SHP77 (cell line): ENCODE measurements at regions not wholly inside any gene's neighbourhood (a gene's known extent, or its start where the extent isn't known, plus 50 kb on each side); places are given as distances from the start of the nearest gene placed in this dataset.

Source experiments
- DNase-seq, 2 experiments: peaks; one replicate each; lab custom pipeline; 2025; lab: John Stamatoyannopoulos, UW

DNA sequence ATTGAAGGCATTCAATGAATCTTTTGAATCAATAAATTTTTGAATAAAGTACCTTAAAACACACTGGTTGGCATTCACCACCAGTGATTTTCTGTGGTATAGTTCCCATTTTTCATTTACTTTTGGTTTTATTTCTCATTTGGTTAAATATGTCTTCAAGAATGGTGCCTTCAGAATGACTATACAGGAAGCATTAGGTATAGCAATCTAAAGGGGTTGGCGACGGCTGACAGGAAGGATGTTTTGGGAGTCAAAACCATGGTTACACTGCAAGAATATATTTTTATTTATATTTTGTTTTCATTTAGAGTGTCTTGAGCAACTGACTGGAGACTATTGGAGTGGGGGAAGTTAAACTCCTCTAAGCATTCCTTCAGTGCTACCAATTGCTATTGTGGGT, 235.7 kb downstream of the HTR1A start:
- no peak for DNase-seq

DNA sequence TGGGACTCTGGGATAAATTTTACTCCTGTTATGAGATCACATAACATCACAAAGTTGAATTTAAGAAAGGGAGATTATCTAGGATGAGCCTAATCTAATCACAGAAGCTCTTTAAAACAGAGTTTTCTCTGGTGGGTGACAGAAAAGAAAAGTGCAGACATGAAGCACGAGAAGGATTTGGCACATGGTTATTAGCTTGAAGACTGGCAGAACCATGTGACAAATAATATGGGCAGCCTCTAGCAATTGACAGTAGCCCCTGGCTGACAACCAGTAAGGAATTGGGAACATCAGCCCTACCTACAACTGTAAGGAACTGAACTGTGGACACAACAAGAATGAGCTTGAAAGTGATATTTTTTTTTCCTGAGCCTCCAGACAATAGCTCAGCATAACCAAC, 243.1 kb downstream of the HTR1A start:
- DNase-seq, result no peak

DNA sequence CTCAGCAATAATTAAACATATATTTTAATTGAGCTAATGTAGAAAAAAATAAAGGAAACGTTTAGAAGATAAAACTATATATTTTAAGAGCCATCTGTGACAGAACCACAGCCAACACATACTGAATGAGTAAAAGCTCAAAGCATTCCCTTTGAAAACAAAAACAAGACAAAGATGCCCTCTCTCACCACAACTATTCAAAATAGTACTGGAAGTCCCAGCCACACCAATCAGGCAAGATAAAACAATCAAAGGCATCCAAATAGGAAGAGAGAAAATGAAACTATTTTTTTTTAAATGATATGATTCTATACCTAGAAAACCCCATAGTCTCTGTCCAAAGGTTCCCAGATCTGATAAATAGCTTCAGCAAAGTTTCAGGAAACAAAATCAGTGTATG, 262.0 kb downstream of the HTR1A start:
- DNase-seq, result no peak

DNA sequence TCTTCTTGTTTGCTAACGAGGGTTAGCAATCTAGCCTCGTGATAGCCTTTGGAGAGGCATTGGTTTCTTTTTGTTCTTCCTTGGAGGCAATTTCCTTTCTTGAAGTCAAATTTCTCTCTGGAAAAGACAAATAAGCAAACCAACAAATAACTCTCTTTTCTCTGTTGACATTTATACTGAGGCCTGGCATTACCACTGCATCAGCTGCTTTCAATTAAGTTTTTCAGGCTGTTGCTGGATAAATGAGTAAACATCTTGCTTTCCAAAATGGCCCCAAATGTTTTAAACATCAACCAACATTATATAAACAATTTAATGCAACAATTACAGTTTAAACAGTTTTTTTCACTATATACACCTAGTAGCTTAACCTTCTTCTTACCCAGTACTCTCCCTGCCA, 264.4 kb downstream of the HTR1A start:
- no peak for DNase-seq

DNA sequence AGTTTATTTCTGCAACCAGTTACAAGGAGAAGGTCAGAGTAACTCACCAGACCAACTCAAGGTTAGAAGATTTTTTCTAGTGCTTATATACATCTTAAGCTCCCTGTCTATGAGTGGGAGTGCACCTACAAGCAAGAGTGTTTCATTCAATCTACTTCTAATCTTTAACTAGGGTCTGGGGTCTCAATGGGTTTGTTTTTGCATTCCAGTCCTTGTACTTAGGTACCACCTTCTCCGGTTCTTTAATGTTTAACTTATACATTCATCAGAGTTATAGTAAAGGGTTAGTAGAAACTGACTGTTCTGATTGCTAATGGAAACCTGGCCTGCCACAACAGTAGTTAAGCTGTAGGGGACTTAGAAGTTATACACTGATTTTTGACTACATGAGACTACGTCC, 271.7 kb downstream of the HTR1A start:
- DNase-seq, result no peak

DNA sequence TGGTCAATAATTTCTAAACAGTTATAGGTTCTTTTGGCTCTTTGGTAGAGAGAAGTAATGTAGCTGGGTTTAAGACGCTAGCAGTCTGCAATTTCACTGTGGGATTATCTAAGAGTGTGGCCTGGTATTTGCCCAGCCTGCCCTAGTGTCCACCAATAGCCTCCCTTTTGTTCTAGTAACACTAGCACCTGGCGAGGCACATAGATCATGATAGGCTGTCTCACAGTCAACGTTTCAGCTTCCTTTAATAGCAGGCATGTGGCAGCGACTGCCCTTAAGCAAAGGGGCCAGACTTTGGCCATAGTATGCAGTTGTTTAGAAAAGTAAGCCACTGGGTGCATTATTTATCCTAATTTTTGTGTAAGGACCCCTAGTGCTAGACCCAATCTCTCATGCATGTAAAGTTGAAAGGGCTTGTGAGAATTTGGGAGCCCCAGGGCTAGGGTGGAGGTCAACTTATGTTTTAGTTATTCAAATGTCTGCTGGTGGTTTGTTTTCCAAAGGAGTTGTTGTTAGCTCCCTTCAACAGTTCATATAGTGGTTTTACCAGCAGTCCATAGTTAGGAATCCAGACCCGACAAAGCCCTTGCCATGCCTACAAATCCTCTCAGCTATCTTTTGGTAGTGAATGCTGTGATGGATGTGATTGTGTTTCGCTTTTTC, 274.3 kb downstream of the HTR1A start:
- DNase-seq, result no peak

DNA sequence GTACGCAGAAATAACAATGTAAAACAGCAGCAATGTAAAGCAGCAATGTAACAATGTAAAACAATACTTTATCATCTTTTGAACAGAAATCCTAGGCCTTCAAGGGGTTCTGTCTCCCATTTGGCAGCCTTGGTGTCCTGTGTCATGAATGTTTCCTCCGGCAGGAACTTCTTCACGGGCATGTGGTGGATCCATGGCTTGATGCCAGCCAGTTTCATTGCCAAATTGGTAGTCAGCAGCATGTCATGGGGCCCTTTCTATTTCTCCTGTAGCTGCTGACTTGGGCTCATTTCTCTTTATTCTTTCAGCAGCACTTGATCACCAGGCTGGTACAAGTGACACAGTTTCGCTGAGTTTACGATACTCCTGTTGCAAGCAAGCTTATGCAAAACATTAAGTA, 275.3 kb downstream of the HTR1A start:
- no peak for DNase-seq

DNA sequence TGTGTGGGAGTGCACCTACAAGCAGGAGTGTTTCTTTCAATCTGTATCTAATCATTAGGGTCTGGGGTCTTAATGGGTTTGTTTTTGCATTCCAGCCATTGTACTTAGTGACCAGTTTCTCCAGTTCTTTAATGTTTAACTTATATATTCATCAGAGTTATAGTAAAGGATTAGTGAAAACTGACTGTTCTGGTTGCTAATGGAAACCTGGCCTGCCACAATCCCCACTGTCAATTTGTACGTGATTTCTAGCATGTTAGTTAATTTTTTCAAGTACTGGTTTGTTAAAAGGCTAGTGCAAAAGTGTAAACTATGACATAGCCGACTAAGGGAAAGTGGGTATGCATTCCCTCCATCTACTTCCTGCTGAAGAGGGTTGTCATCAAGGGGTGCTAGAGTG, 276.1 kb downstream of the HTR1A start:
- DNase-seq, result no peak

DNA sequence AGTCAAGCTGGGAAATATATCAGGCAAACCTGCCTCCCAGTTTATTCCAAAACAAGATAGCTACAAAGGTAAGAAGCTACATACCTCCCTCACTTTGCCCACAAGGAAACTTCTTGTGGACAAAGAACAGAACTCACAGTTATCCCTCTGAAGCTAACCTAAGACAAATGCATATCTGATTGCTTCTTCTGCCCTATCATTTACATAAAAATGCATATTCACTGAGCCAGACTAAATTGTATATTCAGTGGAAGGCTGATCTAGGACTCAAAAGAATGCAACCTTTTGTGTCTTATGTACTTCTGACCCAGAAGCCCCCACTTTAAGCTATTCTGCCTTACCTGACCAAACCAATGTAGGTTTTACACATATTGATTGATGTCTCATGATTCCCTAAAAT, 276.8 kb downstream of the HTR1A start:
- DNase-seq, result no peak

DNA sequence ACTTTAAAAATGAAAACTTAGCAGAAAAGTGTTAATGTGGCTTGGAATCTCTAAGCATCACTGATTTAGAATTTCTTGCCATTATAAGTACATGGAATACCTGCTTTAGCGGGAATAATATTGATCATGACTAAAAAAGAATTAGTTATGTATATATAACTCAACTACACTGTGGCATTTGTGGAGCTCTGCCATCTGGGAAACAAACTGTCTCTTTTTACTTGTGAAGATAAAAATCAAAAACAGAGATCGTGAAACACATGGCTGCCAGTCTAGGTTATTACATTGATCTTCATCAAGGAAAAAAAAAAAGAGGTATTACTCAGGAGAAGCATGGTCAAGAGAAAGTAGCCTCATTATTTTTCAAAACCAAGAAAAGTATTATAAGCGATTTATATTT, 287.4 kb downstream of the HTR1A start:
- DNase-seq, result no peak

DNA sequence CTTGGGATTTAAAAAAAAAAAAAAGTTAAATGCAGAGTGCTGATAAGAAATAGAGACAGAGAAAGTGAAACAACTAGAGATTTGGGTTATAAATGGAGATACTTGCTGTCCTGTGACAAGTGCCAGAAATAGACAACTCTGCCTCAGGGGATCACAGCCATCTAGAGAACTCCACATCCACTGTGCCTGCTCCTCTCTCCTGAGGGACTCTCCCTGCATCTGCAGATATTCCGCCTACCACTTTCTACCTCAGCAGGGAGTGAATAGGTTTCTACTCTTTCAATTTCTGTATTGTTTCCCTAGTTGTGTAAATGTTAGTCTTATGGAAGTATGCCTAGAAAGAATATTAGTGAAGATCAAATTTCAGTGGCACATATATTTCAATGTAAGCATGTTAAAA, 307.2 kb downstream of the HTR1A start:
- DNase-seq, result no peak

DNA sequence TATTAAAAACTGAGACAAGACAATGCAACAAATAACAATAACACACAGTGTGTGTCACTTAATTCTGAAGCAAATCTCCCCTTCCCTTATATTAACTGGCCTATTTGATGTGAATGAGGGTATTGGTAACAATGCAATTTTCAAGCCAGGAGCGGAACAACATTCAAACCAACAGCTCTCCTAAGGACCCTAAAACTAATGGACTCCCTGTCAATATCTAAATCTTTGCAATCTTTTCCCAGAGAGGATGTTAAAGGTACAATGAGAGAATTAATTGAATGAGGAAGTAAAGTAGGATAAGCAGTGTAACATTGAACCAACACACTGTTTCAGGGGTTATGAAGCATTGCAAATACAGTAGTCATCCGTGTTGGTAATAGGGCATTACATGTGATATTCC, 311.7 kb downstream of the HTR1A start:
- no peak for DNase-seq

DNA sequence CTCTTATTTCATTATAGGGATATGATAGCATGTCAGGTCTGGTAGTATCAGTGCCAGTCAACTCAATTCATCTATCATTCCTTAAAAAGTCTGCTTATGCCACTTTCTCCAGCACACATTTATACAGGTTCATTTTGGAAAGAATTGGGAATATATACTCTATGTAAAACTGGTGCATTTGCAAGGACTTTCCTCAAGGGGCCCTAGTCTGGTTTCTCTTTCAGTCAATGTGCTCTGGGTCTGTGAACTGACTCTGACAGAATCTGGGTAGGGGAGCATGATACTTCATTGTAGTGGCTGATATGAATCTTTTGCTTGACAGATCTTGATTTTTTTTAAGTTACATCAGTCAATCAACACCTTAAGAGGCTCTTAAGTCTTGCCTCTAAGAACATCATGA, 313.9 kb downstream of the HTR1A start:
- DNase-seq, result no peak

DNA sequence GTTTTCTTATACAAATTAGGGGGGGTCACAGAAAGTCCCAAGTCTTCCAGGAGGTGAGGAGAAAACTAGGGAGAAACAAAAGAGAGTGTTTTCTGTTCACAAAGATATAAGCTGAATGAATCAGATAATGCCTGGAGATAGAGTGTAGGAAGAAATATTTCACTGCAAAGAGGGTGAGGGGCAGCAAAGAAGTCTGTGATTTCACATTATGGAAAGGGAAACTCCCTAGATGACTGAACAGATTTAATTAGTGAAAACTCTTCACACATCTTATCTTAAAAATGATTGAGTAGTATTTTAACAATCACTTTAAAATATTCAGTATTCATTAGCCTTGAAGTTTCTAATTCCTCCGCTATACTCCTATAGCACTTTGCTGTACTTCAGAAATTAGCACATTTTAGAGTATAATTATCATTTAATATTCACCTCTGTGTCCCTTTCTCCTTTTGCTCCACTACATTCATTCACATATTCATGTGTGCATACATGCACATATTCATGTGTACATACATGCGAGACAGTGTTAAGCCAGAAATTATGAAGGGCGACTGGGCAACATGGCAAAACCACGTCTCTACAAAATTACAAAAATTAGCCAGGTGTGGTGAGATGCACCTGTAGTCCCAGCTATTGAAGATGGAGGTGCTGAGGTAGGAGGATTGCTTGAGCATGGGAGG, 332.2 kb downstream of the HTR1A start:
- DNase-seq, result no peak

DNA sequence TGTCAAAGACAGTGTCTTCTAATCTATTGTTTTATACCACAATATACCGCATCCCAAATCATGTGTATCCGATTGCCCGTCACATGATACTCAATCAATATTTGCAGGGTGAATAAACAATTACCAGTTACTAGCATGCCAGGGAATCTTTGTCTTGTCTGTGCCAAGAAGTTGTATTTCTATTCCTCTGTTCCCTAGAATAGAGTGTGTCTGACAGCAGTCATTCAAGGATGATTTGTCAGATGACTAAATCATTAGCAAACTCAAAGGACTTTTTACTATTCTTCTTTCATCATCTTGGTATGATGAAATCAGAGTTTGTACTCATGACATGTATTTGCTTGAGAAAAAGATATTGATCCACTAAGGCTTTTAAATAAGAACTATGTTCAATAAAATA, 348.8 kb downstream of the HTR1A start:
- DNase-seq, result no peak

DNA sequence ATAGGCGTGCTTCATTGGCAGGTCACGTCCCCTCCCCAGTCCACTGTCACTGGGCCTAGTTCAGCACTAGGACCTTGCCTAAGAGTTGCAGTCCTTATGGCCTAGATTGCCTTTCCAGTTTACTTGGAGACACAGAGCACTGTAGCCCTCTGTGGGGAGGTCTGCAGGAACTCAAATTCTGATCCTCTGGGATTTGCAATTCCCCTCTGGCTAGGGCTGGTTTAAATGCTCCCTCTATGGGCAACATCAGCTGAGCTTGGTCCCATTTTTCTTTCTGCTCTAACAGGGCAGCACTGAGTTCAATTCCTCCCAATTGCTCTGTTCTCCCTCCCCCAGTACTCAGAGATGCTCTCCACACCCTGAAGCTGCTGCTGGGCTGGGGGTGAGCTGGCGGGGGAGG, 358.2 kb downstream of the HTR1A start:
- DNase-seq, result no peak

DNA sequence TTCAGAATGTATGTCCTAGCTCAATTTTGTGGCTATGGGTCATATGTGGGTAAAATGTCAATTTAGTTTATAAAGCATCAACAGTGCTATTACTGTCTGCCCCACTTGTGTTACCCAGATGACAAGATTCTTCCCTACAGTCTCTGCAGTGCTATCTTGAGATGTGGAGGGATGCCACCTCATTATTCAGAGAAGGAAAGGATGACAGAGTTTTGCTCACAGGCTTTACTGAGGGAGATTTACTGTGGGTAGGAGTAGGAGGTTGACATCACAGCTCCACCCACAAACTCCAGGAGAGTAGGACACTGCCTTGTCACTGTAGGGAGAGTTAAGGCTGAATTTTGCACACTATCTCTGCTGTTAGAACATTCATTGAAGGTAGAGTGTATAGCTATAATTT, 359.3 kb downstream of the HTR1A start:
- no peak for DNase-seq

DNA sequence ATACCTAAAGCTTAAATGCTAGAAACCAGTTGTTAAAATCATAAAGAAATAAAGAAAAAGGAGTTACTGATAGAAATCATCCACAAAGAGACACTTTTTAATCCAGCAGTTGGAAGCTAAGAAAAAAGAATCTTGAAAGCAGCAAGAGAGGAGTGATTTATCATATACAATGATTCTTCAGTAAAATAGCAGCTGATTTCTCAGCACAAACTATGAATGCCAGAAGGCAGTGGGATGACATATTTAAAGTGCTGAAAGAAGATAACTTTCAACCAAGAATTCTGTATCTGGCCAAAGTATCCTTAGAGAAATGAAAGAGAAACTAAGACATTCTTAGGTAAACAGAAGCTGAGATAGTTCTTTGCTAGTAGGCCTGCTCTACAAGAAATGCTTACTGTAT, 366.0 kb downstream of the HTR1A start:
- no peak for DNase-seq

DNA sequence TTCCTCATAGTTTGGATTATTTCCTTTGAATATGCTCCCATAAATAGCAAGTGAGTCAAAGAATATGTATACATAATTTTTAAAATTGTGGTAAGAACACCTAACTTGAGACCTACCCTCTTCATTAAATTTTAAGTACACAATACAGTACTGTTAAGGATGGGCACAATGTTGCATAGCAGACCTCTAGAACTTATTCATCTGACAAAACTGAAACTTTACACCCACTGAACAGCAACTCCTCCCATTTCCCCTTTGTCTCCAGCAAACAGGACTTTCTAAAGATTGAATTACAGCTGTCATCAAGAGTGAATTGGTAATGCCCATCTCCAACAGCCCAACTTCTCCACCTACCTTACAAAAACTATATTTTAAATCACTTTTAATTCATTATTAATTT, 388.9 kb downstream of the HTR1A start:
- DNase-seq, result no peak

DNA sequence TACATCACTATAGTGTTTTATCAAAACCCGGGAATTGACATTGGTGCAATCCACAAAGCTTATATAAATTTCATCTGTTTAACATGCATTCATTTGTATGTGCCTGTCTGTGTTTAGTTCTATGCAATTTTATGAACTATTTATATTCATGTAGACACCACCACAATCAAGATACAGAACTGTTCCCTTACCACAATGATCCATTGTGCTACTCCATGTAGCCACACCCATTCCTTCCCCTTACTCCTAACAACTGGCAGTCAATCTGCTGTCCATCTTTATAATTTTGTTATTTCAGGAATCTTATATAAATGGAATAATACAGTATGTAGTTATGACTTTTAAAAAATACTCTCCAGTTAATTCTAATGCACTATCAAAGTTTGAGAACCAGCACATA, 389.5 kb downstream of the HTR1A start:
- no peak for DNase-seq

DNA sequence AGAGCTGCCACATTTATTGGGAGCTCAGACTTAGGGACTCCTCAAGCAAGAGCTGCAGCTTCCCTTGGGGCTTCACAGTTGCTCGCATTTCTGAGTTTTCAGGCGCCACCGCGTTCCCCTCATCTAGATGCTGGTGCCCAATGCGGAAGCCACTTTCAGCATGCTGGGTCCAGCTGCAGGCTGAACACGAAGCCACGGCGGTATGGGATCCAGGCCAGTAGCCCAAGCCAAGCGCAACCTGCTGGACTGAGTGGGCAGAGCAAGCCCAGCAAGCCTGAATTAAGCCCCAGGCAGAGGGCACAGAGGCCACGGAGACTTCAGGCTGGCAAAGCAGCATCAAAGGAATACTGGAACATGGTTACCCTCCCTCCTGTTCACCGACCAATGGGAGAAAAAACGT, 391.5 kb downstream of the HTR1A start:
- peak; percentile 5 to 7 for DNase-seq

DNA sequence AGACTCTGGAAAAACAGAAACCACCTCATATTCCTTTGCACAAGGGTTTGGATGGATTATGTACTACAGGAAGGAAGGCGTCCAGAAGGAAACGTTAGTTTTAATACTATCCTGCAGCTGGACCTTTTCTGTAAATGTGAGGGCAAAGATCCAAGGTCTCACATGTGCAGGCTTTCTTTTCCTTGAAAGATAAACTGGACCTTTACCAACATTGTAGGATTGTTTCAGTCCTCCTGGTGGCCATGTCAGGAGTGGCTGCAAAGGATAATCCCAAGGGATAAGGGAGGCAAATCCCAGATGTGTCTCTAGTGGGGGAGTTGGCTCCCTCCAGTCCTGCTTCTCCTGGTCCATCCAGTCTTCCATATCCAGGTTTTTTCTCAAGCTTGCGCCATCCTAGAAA, 397.5 kb downstream of the HTR1A start:
- no peak for DNase-seq

DNA sequence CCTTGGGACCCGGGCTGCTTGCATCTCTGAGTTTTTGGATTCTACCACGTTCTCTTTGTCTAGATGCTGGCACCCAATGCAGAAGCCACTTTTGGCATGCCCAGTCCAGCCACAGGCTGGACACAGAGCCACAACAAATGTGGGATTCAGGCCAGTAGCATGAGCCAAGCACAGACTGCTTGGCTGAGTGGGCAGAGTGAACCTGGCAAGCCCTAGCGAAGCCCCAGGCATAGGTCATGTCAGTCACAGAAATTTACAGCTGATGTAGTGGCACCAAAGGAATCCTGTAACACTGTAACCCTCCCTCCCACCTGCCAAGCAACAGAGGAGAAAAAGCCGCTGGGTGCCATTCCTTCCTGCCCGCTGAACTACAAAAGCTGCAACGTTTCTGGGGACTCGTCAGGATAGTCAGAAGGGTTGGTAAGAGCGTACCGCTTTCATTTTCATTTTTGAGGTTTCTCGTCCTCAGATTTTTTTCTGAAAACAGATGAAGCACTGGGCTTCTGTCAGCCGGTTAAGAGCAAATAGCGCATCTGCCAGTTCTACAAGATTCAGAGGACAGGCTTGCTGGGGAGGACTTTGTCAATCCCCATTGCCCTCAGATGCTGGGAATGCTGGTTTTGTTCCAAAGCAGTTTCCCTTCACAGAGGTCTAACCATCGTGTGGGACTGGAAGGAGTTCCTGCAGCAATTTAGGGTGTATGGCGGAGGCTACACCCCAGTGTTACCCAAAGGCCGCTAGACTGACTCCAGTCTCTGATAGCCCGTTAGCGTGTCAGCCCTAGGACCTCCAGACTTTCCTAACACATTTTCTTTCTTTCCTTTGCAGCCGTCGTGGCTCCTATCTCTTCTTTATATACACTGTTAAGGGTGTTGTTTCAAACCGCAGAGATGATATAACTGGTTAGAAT, 399.0 kb downstream of the HTR1A start:
- no peak for DNase-seq
